ENCODE measurements at regions not wholly inside any gene's neighbourhood (a gene's known extent, or its start where the extent isn't known, plus 50 kb on each side); places are given as distances from the start of the nearest gene placed in this dataset.

DNA sequence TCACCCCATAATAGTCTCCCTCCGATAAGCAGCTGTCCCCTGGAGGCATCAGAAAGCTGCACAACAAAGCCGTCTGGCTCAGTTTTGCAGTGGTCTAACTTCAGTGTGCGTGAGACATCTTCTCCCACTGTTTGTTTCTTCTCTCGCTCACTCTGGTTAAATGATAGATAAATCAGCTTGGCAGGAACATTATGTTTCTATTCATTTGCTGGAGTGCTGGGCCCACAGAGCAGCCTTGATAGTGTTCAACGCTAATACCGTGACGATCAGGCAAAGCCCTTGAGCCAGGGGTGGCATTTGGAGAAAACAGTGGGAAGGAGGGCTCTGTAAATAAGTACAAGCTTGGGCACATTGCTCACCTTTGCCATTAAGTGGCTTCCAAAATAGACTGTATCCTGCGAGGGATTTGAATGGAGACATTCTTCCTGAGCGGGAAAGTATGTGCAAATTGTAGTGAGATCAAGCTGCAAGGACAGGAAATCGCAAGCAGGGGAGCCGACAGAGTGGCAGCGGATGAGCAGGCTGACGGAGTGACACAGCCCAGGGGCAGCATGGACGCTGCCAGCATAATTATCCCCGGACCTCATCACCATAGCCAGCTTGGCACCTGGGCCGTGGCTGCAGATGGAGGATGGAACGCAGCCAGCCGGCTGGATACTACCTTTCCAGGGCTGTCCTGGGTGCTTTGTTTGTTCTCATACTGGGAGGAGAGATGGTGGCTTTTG, 256.8 kb upstream of the FZD8 start:
- Histone ChIP-seq H3K27ac (ENCODE audit: low read depth, low read length) (no peak overlapping the region), H3K27me3 (ENCODE audit: control insufficient read depth in 5 of 5, insufficient read depth in 4 of 5, low read length in 5 of 5) (no peaks in the 10 kb centered on the region), H3K9me3 (ENCODE audit: control insufficient read depth in 5 of 5, low read length in 5 of 5) (no peaks in the 10 kb centered on the region), H3K36me3 (ENCODE audit: control insufficient read depth in 5 of 5, insufficient read depth in 5 of 5, low read length in 5 of 5) (no peaks in the 10 kb centered on the region), H3K4me3 (ENCODE audit: low read depth in 1 of 5, low read length in 5 of 5) (no peak overlapping the region), H3K9ac (ENCODE audit: low read length in 5 of 5) (no peak overlapping the region), H3K4me1 (ENCODE audit: control insufficient read depth in 5 of 5, insufficient read depth in 5 of 5, low read length in 5 of 5) (peaks cover 0 to 11% (median 0%) of the 10 kb centered on the region in 5 donors)

DNA sequence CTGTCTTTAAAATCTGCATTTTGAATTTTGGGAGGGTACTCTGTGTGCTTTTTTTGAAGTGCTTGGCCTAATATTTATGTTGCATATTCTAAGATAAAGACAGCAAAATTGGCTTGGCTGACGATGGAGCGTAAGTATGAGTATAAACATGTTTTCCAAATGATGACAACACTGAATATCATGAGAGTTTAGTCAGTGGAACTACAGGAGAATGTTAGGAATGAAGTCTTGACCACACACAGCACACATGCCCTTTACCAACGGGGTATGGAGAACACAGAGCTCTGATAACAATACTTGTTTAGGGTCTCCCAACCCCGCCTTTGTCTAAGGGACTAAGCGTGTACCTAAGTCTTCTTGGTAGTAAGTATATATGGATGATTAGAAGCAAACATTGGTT, 253.9 kb upstream of the FZD8 start:
- Histone ChIP-seq H3K9me3 (ENCODE audit: control insufficient read depth in 5 of 5, low read length in 5 of 5) (no peaks in the 10 kb centered on the region), H3K27me3 (ENCODE audit: control insufficient read depth in 5 of 5, insufficient read depth in 4 of 5, low read length in 5 of 5) (no peaks in the 10 kb centered on the region), H3K9ac (ENCODE audit: low read length in 5 of 5) (no peak overlapping the region), H3K36me3 (ENCODE audit: control insufficient read depth in 5 of 5, insufficient read depth in 5 of 5, low read length in 5 of 5) (no peaks in the 10 kb centered on the region), H3K4me3 (ENCODE audit: low read depth in 1 of 5, low read length in 5 of 5) (no peak overlapping the region), H3K27ac (ENCODE audit: low read depth, low read length) (no peak overlapping the region), H3K4me1 (ENCODE audit: control insufficient read depth in 5 of 5, insufficient read depth in 5 of 5, low read length in 5 of 5) (peaks cover 0 to 11% (median 0%) of the 10 kb centered on the region in 5 donors)

DNA sequence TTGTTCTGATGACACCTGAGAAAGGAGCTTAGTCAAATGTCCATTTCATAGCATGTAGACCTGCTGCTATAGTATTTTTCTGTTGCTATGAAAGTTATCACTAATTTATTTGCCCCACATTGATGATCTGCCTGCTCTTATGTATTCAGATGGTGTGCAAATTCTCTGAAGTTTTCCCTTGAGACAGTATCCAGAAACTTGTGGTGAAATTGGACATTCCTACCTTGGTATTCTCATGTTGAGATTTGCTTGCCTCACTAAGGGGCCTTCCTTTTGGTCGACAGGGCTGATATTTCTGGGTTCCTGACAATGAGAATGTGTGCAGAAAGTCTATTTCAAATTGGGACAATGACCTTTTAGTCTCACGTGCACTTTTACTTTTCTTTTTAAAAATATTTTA, 253.2 kb upstream of the FZD8 start:
- Histone ChIP-seq H3K27ac (ENCODE audit: low read depth, low read length) (no peak overlapping the region), H3K9me3 (ENCODE audit: control insufficient read depth in 5 of 5, low read length in 5 of 5) (no peaks in the 10 kb centered on the region), H3K9ac (ENCODE audit: low read length in 5 of 5) (no peak overlapping the region), H3K27me3 (ENCODE audit: control insufficient read depth in 5 of 5, insufficient read depth in 4 of 5, low read length in 5 of 5) (no peaks in the 10 kb centered on the region), H3K4me3 (ENCODE audit: low read depth in 1 of 5, low read length in 5 of 5) (no peak overlapping the region), H3K4me1 (ENCODE audit: control insufficient read depth in 5 of 5, insufficient read depth in 5 of 5, low read length in 5 of 5) (peaks cover 0 to 14% (median 0%) of the 10 kb centered on the region in 5 donors), H3K36me3 (ENCODE audit: control insufficient read depth in 5 of 5, insufficient read depth in 5 of 5, low read length in 5 of 5) (no peaks in the 10 kb centered on the region)

DNA sequence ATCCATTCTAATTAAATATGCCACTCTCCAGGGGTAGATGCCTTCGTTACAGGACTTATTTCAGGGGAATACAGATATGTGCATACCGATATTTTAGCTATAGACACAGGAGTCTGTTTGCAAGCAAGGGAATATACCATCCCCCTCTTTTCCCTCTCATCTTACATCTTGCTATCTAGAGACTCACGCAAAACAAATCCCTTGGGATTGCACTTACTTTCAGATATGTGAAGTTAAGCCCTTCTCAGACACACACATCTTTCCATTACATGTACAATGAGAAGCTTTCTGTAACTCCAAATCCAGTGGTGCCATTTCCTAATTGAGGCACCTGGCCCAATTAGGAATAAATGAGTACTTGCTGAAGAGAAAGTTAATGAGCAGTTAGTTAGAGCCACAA, 250.4 kb upstream of the FZD8 start:
- no peak overlapping the region for H3K4me3 ChIP-seq (ENCODE audit: low read depth in 1 of 5, low read length in 5 of 5)
- H3K9ac ChIP-seq (ENCODE audit: low read length in 5 of 5), result no peak overlapping the region
- peaks cover 0 to 5% (median 0%) of the 10 kb centered on the region in 5 donors for H3K27me3 ChIP-seq (ENCODE audit: control insufficient read depth in 5 of 5, insufficient read depth in 4 of 5, low read length in 5 of 5)
- no peak overlapping the region for H3K27ac ChIP-seq (ENCODE audit: low read depth, low read length)
- no peaks in the 10 kb centered on the region for H3K9me3 ChIP-seq (ENCODE audit: control insufficient read depth in 5 of 5, low read length in 5 of 5)
- no peaks in the 10 kb centered on the region for H3K36me3 ChIP-seq (ENCODE audit: control insufficient read depth in 5 of 5, insufficient read depth in 5 of 5, low read length in 5 of 5)
- peaks cover 0 to 15% (median 0%) of the 10 kb centered on the region in 5 donors for H3K4me1 ChIP-seq (ENCODE audit: control insufficient read depth in 5 of 5, insufficient read depth in 5 of 5, low read length in 5 of 5)

DNA sequence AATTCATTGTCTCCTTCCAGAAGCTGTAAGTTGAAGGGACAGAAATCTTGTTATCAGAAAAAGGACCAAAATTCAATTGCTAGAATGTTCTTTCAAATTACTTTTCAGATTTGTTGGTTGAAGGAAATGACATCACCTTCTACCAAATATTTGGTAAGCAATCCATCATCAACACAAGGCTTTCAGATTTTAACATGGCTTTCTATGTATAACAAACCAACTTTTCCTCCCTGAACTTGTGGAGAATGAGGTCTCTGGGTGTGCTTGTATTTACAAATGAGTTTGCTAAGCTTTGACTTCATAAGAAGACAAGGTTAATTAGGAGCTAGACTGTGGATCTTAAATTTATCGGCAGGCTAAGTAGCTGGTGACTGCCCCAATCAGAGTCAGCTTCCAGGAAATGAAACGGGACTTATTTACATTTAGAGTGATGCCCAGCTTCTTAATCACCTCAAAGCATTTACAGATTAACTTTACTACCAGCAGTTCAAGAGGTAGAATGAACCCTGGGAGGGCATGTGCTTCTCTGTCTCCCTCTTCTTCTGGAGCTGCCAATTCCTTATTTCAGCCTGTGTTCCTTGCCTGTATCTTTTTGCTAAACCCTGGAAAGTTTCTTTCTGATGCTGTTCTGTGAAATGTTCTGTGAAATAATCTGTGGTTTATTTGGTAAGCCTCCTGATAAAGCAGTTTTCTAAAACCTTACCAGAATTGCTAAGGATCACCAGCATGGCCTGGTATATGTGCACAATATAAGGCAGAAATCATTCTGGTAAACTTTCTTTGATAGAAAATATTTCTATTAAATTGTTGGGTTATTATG, 248.8 kb upstream of the FZD8 start:
- Histone ChIP-seq H3K4me1 (ENCODE audit: control insufficient read depth in 5 of 5, insufficient read depth in 5 of 5, low read length in 5 of 5) (peaks cover 0 to 13% (median 0%) of the 10 kb centered on the region in 5 donors), H3K36me3 (ENCODE audit: control insufficient read depth in 5 of 5, insufficient read depth in 5 of 5, low read length in 5 of 5) (no peaks in the 10 kb centered on the region), H3K9ac (ENCODE audit: low read length in 5 of 5) (no peak overlapping the region), H3K27me3 (ENCODE audit: control insufficient read depth in 5 of 5, insufficient read depth in 4 of 5, low read length in 5 of 5) (peaks cover 0 to 5% (median 0%) of the 10 kb centered on the region in 5 donors), H3K9me3 (ENCODE audit: control insufficient read depth in 5 of 5, low read length in 5 of 5) (no peaks in the 10 kb centered on the region), H3K27ac (ENCODE audit: low read depth, low read length) (no peak overlapping the region), H3K4me3 (ENCODE audit: low read depth in 1 of 5, low read length in 5 of 5) (no peak overlapping the region)

DNA sequence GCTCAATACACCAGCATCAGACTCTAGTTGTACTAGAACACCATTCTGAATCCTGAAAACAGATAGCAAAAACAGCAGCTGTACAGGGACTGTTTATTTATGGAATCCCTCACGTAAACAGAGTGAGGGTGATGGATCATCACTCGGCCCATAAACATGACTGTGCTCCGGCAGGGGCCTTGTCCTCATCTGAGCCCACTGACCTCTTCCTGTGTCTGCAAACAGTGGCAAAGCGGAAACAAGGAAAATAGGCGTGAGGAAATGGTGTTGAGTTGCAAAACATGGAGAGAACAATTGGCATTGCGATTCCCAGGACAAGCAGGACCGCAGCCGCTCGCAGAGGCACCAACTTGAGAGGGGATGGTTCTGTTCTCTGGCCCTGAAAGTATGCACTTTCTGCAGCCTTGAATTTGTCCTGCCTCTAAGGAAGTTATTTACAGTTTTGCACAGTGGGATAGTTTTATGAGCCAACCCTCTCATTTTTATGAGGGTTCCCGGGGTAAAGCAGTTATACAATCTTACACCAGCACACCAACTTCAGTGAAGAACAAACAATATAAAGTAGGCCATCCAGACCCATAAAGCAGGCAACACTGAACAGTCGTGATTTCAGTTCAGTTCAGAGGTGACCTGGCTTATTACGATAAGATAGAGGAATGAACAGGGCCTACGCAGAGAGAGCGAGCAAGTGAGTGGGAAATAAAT, 248.0 kb upstream of the FZD8 start:
- H3K36me3 ChIP-seq (ENCODE audit: control insufficient read depth in 5 of 5, insufficient read depth in 5 of 5, low read length in 5 of 5), result no peaks in the 10 kb centered on the region
- H3K27ac ChIP-seq (ENCODE audit: low read depth, low read length), result no peak overlapping the region
- no peaks in the 10 kb centered on the region for H3K9me3 ChIP-seq (ENCODE audit: control insufficient read depth in 5 of 5, low read length in 5 of 5)
- H3K4me1 ChIP-seq (ENCODE audit: control insufficient read depth in 5 of 5, insufficient read depth in 5 of 5, low read length in 5 of 5), result peaks cover 0 to 10% (median 0%) of the 10 kb centered on the region in 5 donors
- peaks cover 0 to 5% (median 0%) of the 10 kb centered on the region in 5 donors for H3K27me3 ChIP-seq (ENCODE audit: control insufficient read depth in 5 of 5, insufficient read depth in 4 of 5, low read length in 5 of 5)
- no peak overlapping the region for H3K4me3 ChIP-seq (ENCODE audit: low read depth in 1 of 5, low read length in 5 of 5)
- H3K9ac ChIP-seq (ENCODE audit: low read length in 5 of 5), result no peak overlapping the region

DNA sequence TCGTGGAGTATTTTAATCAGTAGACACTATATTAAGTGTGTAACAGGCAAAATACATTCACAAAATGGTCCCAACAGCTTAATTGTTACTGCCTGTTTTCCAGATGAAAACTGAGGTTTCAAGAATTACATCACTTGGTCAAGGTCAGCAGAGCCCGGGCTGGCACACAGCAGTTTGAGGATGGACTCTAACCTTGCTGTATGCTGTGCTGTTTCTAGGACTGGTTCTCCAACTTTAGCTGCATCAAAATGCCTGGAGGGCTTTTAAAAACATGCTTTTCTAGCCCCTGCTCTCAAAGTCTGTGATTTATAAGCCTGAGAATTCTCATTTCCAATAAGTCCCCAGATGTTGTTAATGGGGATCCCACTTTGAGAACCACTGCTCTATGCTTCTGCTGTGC, 247.1 kb upstream of the FZD8 start:
- Histone ChIP-seq H3K4me3 (ENCODE audit: low read depth in 1 of 5, low read length in 5 of 5) (no peak overlapping the region), H3K27me3 (ENCODE audit: control insufficient read depth in 5 of 5, insufficient read depth in 4 of 5, low read length in 5 of 5) (peaks cover 0 to 5% (median 0%) of the 10 kb centered on the region in 5 donors), H3K9me3 (ENCODE audit: control insufficient read depth in 5 of 5, low read length in 5 of 5) (no peaks in the 10 kb centered on the region), H3K9ac (ENCODE audit: low read length in 5 of 5) (no peak overlapping the region), H3K27ac (ENCODE audit: low read depth, low read length) (no peak overlapping the region), H3K4me1 (ENCODE audit: control insufficient read depth in 5 of 5, insufficient read depth in 5 of 5, low read length in 5 of 5) (peaks cover 0 to 10% (median 0%) of the 10 kb centered on the region in 5 donors), H3K36me3 (ENCODE audit: control insufficient read depth in 5 of 5, insufficient read depth in 5 of 5, low read length in 5 of 5) (no peaks in the 10 kb centered on the region)

DNA sequence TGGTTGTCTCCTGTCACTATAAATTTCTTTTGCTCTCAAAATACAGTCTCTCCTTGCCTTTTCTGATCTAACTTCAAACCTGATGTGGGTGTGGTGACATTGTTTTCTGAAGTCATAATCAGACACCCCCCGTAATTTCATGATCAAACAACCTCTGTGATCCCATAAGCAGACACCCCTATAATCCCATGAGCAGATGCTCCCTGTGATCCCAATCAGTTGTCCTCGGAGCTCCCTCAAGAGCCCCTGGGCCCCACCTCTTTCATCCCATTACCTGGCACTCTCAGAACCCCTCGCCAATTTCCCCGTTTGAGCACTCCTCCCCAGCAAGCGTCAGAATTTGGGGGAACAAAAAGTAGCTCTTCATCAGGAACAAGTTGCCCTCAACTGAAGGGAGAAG, 246.3 kb upstream of the FZD8 start:
- Histone ChIP-seq H3K9ac (ENCODE audit: low read length in 5 of 5) (no peak overlapping the region), H3K27ac (ENCODE audit: low read depth, low read length) (no peak overlapping the region), H3K36me3 (ENCODE audit: control insufficient read depth in 5 of 5, insufficient read depth in 5 of 5, low read length in 5 of 5) (no peaks in the 10 kb centered on the region), H3K9me3 (ENCODE audit: control insufficient read depth in 5 of 5, low read length in 5 of 5) (no peaks in the 10 kb centered on the region), H3K4me1 (ENCODE audit: control insufficient read depth in 5 of 5, insufficient read depth in 5 of 5, low read length in 5 of 5) (peaks cover 0 to 10% (median 0%) of the 10 kb centered on the region in 5 donors), H3K4me3 (ENCODE audit: low read depth in 1 of 5, low read length in 5 of 5) (no peak overlapping the region), H3K27me3 (ENCODE audit: control insufficient read depth in 5 of 5, insufficient read depth in 4 of 5, low read length in 5 of 5) (peaks cover 0 to 5% (median 0%) of the 10 kb centered on the region in 5 donors)

DNA sequence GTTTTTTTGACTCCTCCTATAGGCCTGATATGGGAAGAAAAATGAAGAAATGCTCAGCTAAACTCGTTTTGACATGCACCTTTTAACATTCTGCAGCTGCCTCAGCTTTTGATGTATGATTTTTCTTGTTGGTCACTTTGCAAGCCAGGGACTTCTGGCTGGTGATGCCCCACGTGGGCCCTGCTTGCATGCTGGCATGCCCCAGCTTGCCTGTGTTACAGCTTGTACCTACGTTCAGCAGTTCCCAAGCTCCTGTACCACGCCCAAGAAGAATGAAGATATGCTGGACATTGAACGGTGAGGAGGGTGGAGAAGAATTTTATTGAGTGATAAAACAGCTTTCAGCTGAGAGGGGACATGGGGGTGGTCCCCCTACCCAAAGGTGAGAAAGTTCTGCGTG, 245.6 kb upstream of the FZD8 start:
- no peak overlapping the region for H3K4me3 ChIP-seq (ENCODE audit: low read depth in 1 of 5, low read length in 5 of 5)
- peaks cover 0 to 5% (median 0%) of the 10 kb centered on the region in 5 donors for H3K27me3 ChIP-seq (ENCODE audit: control insufficient read depth in 5 of 5, insufficient read depth in 4 of 5, low read length in 5 of 5)
- H3K27ac ChIP-seq (ENCODE audit: low read depth, low read length), result no peak overlapping the region
- H3K36me3 ChIP-seq (ENCODE audit: control insufficient read depth in 5 of 5, insufficient read depth in 5 of 5, low read length in 5 of 5), result no peaks in the 10 kb centered on the region
- H3K4me1 ChIP-seq (ENCODE audit: control insufficient read depth in 5 of 5, insufficient read depth in 5 of 5, low read length in 5 of 5), result peaks cover 0 to 10% (median 0%) of the 10 kb centered on the region in 5 donors
- H3K9ac ChIP-seq (ENCODE audit: low read length in 5 of 5), result no peak overlapping the region
- H3K9me3 ChIP-seq (ENCODE audit: control insufficient read depth in 5 of 5, low read length in 5 of 5), result no peaks in the 10 kb centered on the region

DNA sequence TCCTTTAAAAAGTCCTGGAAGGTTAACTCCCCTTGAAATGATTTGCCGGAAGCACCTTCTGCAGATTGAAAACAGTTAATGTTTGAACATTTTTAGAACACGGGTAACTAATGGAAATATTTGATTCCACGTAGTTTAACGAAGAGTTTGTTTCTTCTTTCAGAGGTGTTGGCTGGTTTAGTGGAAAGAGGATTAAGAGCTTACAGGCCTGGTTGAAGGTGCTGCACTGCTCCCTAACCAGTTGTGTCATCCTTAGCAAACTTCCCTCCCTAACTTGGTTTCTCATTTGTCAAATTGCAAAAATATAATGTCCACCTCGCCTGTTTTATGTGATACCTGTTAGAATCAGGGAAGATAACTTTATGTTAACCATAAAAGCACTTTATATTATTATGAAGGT, 243.0 kb upstream of the FZD8 start:
- H3K9ac ChIP-seq (ENCODE audit: low read length in 5 of 5), result no peak overlapping the region
- H3K36me3 ChIP-seq (ENCODE audit: control insufficient read depth in 5 of 5, insufficient read depth in 5 of 5, low read length in 5 of 5), result no peaks in the 10 kb centered on the region
- peaks cover 0 to 5% (median 0%) of the 10 kb centered on the region in 5 donors for H3K4me1 ChIP-seq (ENCODE audit: control insufficient read depth in 5 of 5, insufficient read depth in 5 of 5, low read length in 5 of 5)
- H3K4me3 ChIP-seq (ENCODE audit: low read depth in 1 of 5, low read length in 5 of 5), result no peak overlapping the region
- H3K9me3 ChIP-seq (ENCODE audit: control insufficient read depth in 5 of 5, low read length in 5 of 5), result no peaks in the 10 kb centered on the region
- no peak overlapping the region for H3K27ac ChIP-seq (ENCODE audit: low read depth, low read length)
- H3K27me3 ChIP-seq (ENCODE audit: control insufficient read depth in 5 of 5, insufficient read depth in 4 of 5, low read length in 5 of 5), result peaks cover 0 to 5% (median 0%) of the 10 kb centered on the region in 5 donors

Measured in subcutaneous abdominal adipose tissue (tissue), 5 donors.